Body of pancreas (tissue), 4 donors: ENCODE measurements at regions not wholly inside any gene's neighbourhood (a gene's known extent, or its start where the extent isn't known, plus 50 kb on each side); places are given as distances from the start of the nearest gene placed in this dataset.

Experiments
- CTCF ChIP-seq, 7 experiments: fragments of 450-650 bp in 4 of 7; fragments of 200-600 bp in 3 of 7; sonication (generic) in 3 of 7; IDR thresholded peaks; one replicate each; pipeline ENCODE4 v1.5.1; 2016 to 2019; ENCODE audit warnings: antibody characterized with exemption in 7 of 7
- POLR2A ChIP-seq, 3 donors: fragments of 450-650 bp; IDR thresholded peaks; one replicate each; pipeline ENCODE4 v1.6.1; 2016; ENCODE audit warnings: antibody characterized with exemption in 3 of 3, mild to moderate bottlenecking in 2 of 3

- TF ChIP-seq CTCF (IDR thresholded peaks at IDR 0.05): no peak
- no peak for TF ChIP-seq POLR2A (IDR thresholded peaks at IDR 0.05)
These were observed 300.8 kb downstream of the ZNF674 start for GRCh38 chrX:46244451-46244850.
